ENCODE measurements at regions not wholly inside any gene's neighbourhood (a gene's known extent, or its start where the extent isn't known, plus 50 kb on each side); places are given as distances from the start of the nearest gene placed in this dataset.

GRCh38 chr1:82297139-82297896 is 496.6 kb downstream of the ADGRL2 start:
- no peak for DNase-seq

DNA sequence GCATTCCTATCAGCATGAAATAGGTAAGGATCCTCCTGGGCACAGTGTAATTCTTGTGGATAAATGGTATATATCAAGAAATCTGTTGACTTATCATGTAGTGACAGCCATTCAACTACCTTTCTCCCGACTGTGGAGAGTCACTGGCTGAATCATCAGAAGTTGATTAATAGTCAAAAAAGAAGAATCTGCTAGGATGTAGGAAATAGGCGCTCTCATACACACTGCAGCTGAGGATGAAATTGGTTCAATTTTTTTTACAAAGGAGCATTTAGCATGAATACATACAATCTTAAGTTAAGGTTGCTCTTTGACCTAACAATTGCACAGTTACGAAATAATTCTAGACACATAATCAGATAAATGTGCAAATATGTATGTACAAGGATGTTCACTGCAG is 486.8 kb downstream of the ADGRL2 start:
- no peak for DNase-seq

DNA sequence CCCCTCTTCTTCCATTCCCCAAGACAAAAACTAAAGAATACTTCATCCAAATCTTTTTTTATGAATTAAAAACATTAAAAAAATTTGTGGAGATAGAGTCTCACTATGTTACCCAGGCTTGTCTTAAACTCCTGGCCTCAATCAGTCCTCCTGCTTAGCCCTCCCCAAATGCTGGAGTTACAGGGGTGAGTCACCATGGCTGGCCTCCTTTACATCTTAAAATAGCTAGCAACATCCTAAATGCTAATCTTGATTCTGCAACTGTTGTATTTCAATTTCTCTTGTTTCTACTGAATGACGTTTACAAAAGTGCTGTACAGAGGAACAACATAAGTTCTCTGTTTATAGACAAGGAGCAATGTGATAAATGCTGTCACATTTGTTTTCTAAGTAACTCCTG is 483.5 kb downstream of the ADGRL2 start:
- no peak for DNase-seq

DNA sequence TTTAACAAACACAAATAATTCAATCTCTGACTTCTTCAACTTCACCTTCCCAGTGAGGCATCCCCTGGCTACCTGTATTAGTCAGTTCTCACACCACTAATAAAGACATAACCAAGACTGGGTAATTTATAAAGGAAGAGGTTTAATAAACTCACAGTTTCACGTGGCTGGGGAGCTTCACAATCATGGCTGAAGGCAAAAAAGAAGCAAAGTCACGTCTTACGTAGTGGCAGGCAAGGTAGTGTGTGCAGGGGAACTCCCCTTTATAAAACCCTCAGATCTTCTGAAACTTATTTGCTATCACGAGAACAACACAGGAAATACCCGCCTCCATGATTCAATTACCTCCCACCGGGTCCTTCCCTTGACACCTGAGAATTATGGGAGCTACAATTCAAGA is 478.5 kb downstream of the ADGRL2 start:
- DNase-seq: no peak

- no peak for DNase-seq
These were observed 473.1 kb downstream of the ADGRL2 start for GRCh38 chr1:82273816-82274215.

DNA sequence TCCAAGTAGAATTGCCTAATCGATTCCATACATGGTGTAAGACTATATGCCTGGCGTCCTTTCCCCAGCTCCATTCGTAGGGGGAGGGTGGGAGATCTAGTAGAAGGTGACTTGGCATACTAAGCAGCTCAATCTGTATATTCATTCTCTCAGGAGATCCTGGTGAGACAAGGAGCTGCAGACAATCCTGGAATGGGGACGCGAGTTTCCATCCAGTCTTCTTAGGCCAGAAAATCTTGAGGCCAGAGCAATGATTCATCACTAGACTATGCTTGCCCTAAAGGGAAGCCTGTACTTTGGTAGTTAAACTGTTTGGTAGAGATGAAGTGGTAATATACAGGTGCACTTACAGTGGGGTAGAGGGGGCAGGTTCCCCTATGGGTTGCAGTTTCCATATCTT is 468.7 kb downstream of the ADGRL2 start:
- no peak for DNase-seq

DNA sequence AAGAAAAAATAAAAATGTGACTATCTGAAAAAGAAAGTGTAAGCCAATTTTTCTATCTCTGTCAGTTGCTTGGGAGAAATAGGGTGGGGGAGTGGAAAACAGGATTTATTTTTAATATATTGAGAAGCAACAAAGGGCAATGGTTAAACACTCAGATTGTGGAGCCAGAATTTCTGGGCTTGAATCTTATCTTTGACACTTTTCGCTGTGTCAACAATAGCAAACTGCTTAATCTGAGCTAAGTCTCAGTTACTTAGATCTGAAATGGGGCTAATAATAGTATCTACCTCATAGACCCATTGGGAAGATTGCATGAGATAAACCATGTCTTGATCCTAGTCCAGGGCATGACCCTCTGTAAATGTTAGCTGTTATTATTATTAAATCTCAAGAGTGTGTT is 468.1 kb downstream of the ADGRL2 start:
- DNase-seq: no peak

DNA sequence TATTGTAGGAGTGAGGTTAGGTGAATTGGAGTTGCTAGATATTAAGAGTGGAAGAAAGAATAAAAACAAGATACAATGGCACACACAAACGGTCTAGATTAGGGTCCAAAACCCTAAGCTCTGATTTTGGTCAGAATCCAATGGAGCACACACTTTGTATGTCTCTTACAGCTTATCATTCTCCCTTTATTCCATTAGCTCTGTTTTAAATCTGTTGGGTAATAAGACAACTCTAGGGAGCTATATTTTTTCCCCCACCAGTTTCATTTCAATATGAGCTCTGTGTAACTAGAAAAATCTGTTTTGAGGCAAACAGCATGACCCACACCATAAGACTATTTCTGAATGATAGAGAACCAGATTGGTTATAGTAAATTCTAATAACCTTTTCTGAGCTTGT is 465.6 kb downstream of the ADGRL2 start:
- no peak for DNase-seq

DNA sequence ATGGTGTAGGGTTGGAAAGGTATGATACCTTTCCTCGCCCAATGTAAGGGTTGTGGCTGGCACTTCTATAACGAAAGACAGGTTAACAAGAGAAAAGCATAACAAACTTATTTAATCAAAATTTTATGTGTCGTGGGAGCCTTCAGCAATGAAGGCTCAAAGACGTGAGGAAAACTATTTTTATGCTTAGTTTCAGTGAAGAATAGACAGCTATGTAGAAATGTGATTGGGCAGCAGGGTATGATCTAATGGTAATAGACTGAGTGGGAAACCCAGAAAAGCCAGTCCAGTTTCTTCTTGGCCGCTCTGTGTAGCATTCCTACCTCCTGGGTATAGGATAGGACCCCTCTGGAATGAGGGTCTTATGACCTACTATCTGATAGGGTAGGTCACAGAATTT is 464.7 kb downstream of the ADGRL2 start:
- no peak for DNase-seq

DNA sequence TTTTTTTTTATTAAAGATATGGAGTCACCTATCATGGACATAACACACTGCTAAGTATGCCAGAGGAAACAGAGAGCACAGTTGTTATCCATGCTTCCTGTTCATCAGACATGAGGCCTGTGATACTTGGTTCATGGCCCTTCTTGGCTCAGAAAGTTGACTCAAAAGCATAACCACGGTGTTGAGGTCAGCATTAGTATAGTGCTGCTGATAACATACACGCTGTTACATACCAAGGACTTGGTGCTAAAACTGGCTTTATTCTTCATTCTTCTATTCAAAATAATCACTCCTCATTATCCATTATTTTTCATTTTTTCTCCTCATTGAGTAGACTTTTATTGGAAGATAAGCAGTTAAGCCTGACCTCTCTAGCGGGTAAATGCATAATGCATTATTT is 464.1 kb downstream of the ADGRL2 start:
- no peak for DNase-seq

DNA sequence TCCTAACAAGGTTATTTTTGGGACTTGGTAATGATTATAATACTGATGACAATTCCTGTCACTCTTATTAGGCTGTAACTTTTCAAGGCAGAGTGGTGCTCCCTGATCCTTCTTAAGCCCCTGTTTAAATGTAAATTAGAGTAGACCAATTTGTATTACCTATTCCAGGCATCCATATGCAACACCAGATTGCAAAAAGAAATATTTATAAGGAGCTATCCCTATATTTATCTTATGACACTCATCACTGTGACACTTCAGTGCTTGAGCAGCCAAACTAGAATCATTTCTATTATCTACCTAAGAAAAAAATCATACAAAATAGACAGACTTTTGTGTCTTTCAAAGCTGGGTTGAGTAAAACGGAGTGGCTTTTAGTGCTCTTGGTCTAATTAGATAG is 462.7 kb downstream of the ADGRL2 start:
- DNase-seq: no peak

- DNase-seq: no peak
These were observed 459.9 kb downstream of the ADGRL2 start for GRCh38 chr1:82260666-82261065.

DNA sequence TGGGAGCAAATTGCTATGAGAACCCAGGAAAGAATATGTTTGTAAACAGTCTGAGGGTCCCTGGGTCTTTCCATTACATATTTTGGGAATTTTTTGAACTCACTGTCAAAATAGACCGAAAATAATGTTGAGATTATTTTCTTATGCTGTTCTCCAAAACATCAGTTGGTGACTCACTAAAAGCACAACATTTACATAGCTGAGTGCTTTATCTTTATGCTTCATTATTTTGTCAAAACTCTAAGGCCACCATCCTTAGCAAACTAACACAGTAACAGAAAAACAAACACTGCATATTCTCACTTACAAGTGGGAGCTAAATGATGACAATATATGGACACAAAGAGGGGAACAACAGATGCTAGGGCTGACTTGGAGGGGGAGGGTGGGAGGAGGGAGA is 459.3 kb downstream of the ADGRL2 start:
- DNase-seq: no peak

DNA sequence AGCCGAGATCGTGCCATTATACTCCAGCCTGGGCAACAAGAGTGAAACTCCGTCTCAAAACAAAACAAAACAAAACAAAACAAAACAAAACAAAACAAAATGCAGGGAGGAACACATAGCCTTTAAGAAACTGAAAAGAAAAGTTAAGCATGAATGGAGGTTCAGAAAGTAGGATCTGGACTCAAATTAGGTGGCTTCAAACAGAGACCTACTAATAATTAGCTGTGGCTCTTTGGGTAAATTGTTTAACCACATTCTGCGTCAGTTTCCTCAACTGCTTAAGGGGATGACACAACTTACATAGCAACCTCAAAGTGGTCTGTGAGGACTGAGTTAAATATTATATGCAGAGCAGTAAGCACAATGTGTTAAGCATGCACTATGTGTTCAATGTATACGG is 458.2 kb downstream of the ADGRL2 start:
- no peak for DNase-seq

GRCh38 chr1:82246050-82246449 is 445.3 kb downstream of the ADGRL2 start:
- no peak for DNase-seq

- no peak for DNase-seq
These were observed 444.7 kb downstream of the ADGRL2 start for GRCh38 chr1:82245345-82246014.

DNA sequence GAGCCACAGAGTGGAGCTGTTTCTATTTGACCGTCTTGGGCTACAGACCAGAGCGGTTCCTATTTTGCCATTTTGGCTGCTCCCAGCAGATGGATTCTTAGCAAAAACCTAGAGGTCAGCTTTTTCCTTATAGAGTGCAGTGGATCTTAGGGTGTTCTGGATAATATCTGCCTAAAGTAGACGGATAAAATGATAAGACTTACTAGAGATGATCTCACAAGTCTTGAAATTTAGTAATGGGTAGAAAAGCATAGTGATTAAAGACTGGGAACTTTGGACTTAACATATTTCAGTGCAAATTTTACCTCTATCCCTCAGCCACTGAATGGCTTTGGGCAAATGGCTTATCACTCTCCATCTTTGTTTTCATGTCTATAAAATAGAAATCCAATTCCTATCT is 439.8 kb downstream of the ADGRL2 start:
- no peak for DNase-seq

DNA sequence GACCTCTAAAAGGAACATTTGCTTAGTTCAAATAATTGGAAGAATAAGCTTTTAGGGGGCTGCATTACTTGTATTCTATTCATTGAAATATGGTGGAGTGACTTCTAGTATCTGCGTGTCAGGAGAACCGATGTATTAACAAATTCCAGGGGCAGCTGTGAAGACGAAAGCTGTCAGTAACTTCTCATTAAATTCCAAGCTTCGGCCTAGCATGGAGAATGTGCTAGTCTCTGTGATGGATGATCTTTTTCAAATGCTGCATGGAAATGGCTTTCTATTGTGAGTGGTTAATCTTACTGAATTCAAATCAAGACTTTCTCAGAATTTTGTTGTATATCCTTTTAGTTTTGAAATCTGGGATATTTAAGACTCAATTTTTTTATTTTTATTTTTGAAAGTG is 429.9 kb downstream of the ADGRL2 start:
- no peak for DNase-seq

DNA sequence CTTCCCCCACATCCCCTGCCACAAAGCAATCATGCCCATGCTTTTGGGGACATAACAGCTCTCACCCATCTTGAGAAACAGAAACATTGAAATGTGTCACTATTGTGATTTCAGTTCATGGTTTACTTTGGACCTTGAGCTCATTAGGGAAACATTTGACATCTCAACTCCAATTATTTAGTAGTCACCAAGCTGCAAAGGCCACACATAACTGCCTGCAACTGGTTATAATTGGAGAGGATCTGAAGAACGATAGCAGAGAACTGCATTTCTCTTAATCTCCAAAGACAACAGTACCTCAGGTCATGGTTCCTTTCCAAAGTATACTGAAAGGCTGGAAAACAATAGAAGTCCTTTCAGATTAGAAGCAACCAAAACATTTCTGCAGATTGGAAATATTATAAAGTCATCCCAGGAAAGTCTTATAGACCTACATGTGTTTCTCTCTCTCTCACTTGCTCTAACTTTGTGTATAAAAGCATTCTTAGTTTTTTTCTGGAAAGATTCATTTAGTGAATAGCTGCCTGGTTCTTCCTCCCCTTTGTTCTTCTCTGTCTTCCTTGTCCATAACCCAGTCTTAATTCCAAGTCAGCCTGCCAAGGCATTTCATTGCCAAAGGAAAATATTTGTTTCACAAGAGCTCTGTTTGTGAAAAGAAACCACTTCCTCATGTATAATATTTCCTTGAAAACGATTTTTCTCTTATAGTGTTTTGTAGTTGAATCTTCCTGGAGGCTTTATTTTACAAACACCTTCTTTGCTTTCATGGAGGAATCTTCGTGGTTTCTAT is 426.8 kb downstream of the ADGRL2 start:
- DNase-seq: no peak

DNA sequence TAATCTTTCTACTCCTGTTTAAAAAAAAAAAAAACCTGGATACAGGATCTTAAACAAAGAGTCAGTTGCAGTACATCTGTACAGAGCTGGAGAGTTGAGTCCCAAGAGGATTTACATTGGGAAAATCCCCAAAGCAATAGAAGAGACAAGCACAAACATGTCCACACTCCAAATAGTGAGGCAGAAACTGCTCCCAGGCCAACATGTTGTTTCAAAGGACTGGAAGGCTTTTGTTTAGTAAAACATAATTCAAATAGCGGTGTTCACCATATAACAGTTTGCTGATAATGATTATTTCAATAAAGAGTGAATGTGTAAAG is 425.4 kb downstream of the ADGRL2 start:
- DNase-seq: no peak

DNA sequence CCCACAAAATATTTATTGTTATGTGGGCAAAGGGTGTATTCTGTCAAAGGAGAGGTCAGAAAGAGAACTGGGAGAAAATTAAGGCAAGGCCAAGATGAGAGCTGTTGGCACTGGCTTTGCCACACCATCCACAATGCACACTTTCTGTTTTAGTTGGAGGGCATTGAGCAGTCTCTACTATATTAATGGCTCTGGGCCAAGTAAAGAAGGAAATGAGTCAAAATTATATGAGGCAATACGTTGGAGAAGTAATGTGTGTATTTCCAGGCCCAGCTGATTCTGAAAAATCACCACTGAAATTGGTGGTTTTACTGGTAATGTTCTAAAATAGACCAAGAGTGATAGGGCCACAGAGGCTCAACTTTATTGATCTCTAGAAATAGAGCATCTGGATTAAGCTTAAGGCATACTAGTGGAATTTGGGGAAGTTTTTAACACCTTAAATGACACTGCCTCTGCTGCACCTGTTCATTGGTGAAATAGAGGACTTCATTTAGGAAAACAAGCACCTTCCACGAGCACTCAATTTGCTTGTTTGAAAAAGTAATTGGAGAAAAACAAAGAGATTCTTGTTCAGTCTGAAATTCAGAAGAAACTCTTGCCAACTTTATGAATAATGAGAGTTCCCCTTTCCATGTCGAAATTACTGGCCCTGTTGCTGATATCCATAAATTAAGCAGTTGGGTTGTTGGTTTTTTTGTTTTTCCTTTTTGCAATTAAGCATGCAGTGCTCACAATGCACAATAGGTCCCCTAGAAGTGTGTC is 424.9 kb downstream of the ADGRL2 start:
- no peak for DNase-seq

DNA sequence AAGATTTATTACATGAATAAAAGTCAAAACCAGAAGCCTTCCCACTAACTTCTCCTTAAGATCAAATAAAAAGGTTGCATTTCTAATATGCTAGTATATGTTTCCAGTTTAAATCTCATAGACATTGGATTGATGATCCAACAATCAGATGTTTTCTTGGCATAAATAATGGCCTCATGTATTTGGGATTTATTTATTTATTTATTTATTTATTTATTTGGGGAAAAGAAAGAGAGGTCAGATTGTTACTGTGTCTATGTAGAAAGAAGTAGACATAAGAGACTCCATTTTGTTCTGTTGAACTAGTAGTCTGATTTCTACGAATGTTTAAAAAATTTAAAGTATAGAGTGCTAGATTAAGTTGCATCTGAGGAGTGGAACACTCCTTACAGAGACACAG is 422.4 kb downstream of the ADGRL2 start:
- DNase-seq: no peak

GRCh38 chr1:82221721-82222120 is 421.0 kb downstream of the ADGRL2 start:
- DNase-seq: no peak

DNA sequence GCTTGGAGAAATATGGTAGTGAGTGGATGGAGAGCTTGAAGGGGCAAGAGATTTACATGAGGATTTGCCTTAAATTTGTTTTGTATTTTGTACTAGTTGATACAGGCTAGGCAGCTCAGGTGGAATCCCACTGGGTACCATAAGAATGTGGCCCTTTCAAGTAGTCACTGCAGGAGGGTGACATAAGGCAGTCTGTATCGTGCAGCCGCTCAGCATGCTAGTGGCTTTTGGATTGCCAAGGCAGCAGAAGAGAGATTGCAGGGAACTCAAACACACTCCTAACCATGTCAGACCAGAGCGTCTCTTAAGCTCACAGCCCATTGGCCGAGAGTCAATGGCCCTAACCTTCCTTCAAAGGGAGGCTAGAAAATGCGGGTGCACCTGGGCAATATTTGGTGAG is 420.0 kb downstream of the ADGRL2 start:
- DNase-seq: no peak

Measured in hematopoietic multipotent progenitor cell treated with erythropoietin and hydrocortisone succinate and interleukin-3 and kit ligand, for 8 days (in vitro differentiated cells).